ENCODE measurements at regions not wholly inside any gene's neighbourhood (a gene's known extent, or its start where the extent isn't known, plus 50 kb on each side); places are given as distances from the start of the nearest gene placed in this dataset.

GRCh38 chr11:42397483-42397882 lies 914.3 kb upstream of the API5 start:
- TF ChIP-seq POLR2A (IDR thresholded peaks at IDR 0.05) = no peak
- TF ChIP-seq CTCF (IDR thresholded peaks at IDR 0.05 in 4 of 5, conservative IDR thresholded peaks at IDR 0.05 in 1 of 5) = no peak
